CD14-positive monocyte (primary cell): ENCODE measurements at regions not wholly inside any gene's neighbourhood (a gene's known extent, or its start where the extent isn't known, plus 50 kb on each side); places are given as distances from the start of the nearest gene placed in this dataset.

Experiments used
- DNase-seq, 3 donors: peaks; one replicate each; pipeline ENCODE4 v3.0.0-alpha.2; 2011 to 2022
- H2AFZ ChIP-seq: 2 replicates; pipeline ENCODE4 v1.6.0; 2012; ENCODE audit warnings: mild to moderate bottlenecking, low read depth, low read length, inconsistent platforms; ENCODE audit not compliant: insufficient read depth, poor library complexity, severe bottlenecking
- H3K27ac ChIP-seq, 2 donors: 1 replicate in 1 of 2; 2 replicates in 1 of 2; pipeline ENCODE4 v1.5.1; 2012 to 2013; ENCODE audit warnings: low read length in 2 of 2, control low read depth in 1 of 2, inconsistent platforms in 1 of 2, low read depth in 1 of 2, mild to moderate bottlenecking in 1 of 2
- H3K27me3 ChIP-seq, 2 donors: one replicate each; pipeline versions ENCODE4 v1.6.0 to v1.6.1; 2011 to 2013; ENCODE audit warnings: low read length in 2 of 2; ENCODE audit not compliant: control insufficient read depth in 2 of 2, insufficient read depth in 2 of 2
- H3K36me3 ChIP-seq, 2 donors: replicated peaks in 1 of 2; 1 replicate in 1 of 2; 2 replicates in 1 of 2; pipeline versions ENCODE4 v1.5.1 to v1.6.1; 2012 to 2013; ENCODE audit warnings: low read length in 2 of 2, control low read depth in 1 of 2, inconsistent platforms in 1 of 2, mild to moderate bottlenecking in 1 of 2; ENCODE audit not compliant: insufficient read depth in 2 of 2, control insufficient read depth in 1 of 2
- H3K4me1 ChIP-seq, 2 donors: 1 replicate in 1 of 2; 2 replicates in 1 of 2; pipeline versions ENCODE4 v1.5.1 to v1.6.1; 2012 to 2013; ENCODE audit warnings: low read length in 2 of 2, control low read depth in 1 of 2, inconsistent platforms in 1 of 2, mild to moderate bottlenecking in 1 of 2, moderate library complexity in 1 of 2; ENCODE audit not compliant: insufficient read depth in 2 of 2, control insufficient read depth in 1 of 2
- H3K4me2 ChIP-seq: replicated peaks from 2 replicates; pipeline ENCODE3; 2012; ENCODE audit warnings: low read length, moderate library complexity, mild to moderate bottlenecking; ENCODE audit not compliant: poor library complexity, severe bottlenecking; ENCODE audit errors: extremely low read depth
- H3K4me3 ChIP-seq, 3 experiments: fragments of 200-600 bp in 1 of 3; sonication (generic) in 1 of 3; replicated peaks in 1 of 3; 1 replicate in 2 of 3; 2 replicates in 1 of 3; pipeline ENCODE4 v1.5.1; 2011 to 2013; ENCODE audit warnings: low read length in 3 of 3, mild to moderate bottlenecking in 3 of 3, control low read depth in 2 of 3, low read depth in 2 of 3, inconsistent platforms in 1 of 3, moderate library complexity in 1 of 3
- H3K79me2 ChIP-seq: 2 replicates; pipeline ENCODE4 v1.6.0; 2012; ENCODE audit warnings: mild to moderate bottlenecking, control low read depth, inconsistent platforms, low read length, moderate library complexity; ENCODE audit not compliant: insufficient read depth
- H3K9ac ChIP-seq: 2 replicates; pipeline ENCODE4 v1.6.0; 2017; ENCODE audit warnings: low read length, mild to moderate bottlenecking; ENCODE audit not compliant: insufficient read depth, poor library complexity, severe bottlenecking
- H3K9me3 ChIP-seq, 2 donors: replicated peaks in 1 of 2; 1 replicate in 1 of 2; 2 replicates in 1 of 2; pipeline versions ENCODE4 v1.5.1 to v1.6.1; 2012 to 2013; ENCODE audit warnings: low read length in 2 of 2, control low read depth in 1 of 2; ENCODE audit not compliant: control insufficient read depth in 1 of 2, insufficient read depth in 1 of 2
- H4K20me1 ChIP-seq: 2 replicates; pipeline ENCODE4 v1.6.0; 2012; ENCODE audit warnings: mild to moderate bottlenecking, low read length, control low read depth, moderate library complexity; ENCODE audit not compliant: insufficient read depth
- H3K27ac Mint-ChIP-seq, 7 donors: one replicate each; pipeline ENCODE4 v1.8.0; 2020; ENCODE audit warnings: mild to moderate bottlenecking in 7 of 7, mixed read lengths in 7 of 7, moderate library complexity in 6 of 7, inconsistent platforms in 2 of 7
- H3K27me3 Mint-ChIP-seq, 3 donors: one replicate each; pipeline ENCODE4 v1.8.0; 2021 to 2022; ENCODE audit warnings: low read depth in 3 of 3, mild to moderate bottlenecking in 3 of 3, mixed read lengths in 3 of 3, moderate library complexity in 3 of 3, inconsistent platforms in 1 of 3
- H3K36me3 Mint-ChIP-seq, 2 donors: one replicate each; pipeline ENCODE4 v1.8.0; 2020; ENCODE audit warnings: mixed read lengths in 2 of 2, inconsistent platforms in 1 of 2, mild to moderate bottlenecking in 1 of 2
- H3K4me1 Mint-ChIP-seq: one replicate; pipeline ENCODE4 v1.8.0; 2020; ENCODE audit warnings: mild to moderate bottlenecking, mixed read lengths
- H3K4me3 Mint-ChIP-seq, 2 donors: one replicate each; pipeline ENCODE4 v1.8.0; 2020; ENCODE audit warnings: mild to moderate bottlenecking in 2 of 2, mixed read lengths in 2 of 2, moderate library complexity in 1 of 2
- H3K9me3 Mint-ChIP-seq, 7 donors: one replicate each; pipeline ENCODE4 v1.8.0; 2020 to 2022; ENCODE audit warnings: mixed read lengths in 7 of 7, mild to moderate bottlenecking in 6 of 7, moderate library complexity in 6 of 7, inconsistent platforms in 2 of 7
- CTCF ChIP-seq: fragments of 200-600 bp; IDR thresholded peaks from one replicate; pipeline ENCODE4 v1.8.0; 2022; ENCODE audit warnings: antibody characterized with exemption, mild to moderate bottlenecking
- WGBS: methylation state at CpG from one replicate; pipeline ENCODE4 v1.1.5; 2013; ENCODE audit warnings: missing lambda C conversion rate; ENCODE audit not compliant: insufficient coverage; 5-methylcytosine and 5-hydroxymethylcytosine counted together
- intact Hi-C, 2 donors: fragments of 100-400 bp; cut with micrococcal nuclease; formaldehyde crosslinking; loops; one replicate each; pipeline versions ENCODE4 v1.15.0 to v1.15.1; 2023

GRCh38 chr4:23213198-23213597 lies 520.5 kb downstream of the GBA3 start:
- Mint-ChIP-seq H3K27ac (no peak overlapping the region), H3K27me3 (peaks cover 0 to 2% (median 0%) of the 10 kb centered on the region in 3 donors), H3K36me3 (no peaks in the 10 kb centered on the region), H3K9me3 (peaks cover 0 to 2% (median 0%) of the 10 kb centered on the region in 7 donors), H3K4me3 (no peak overlapping the region), H3K4me1 (peaks cover 2% of the 10 kb centered on the region)
- H4K20me1 ChIP-seq, result no peaks in the 10 kb centered on the region
- H3K27ac ChIP-seq, result no peak overlapping the region
- H2AFZ ChIP-seq, result no peak overlapping the region
- TF ChIP-seq CTCF, result no peak
- no peaks in the 10 kb centered on the region for H3K79me2 ChIP-seq
- WGBS, result no CpG with 5 or more reads among the region's 2 CpGs
- no peak overlapping the region for H3K9ac ChIP-seq
- intact Hi-C loops, result no loop called here
- no peak for DNase-seq
- H3K4me3 ChIP-seq, result no peak overlapping the region
- H3K36me3 ChIP-seq, result no peaks in the 10 kb centered on the region
- H3K9me3 ChIP-seq, result no peaks in the 10 kb centered on the region
- no peaks in the 10 kb centered on the region for H3K4me1 ChIP-seq
- H3K4me2 ChIP-seq, result no peak overlapping the region
- no peaks in the 10 kb centered on the region for H3K27me3 ChIP-seq

DNA sequence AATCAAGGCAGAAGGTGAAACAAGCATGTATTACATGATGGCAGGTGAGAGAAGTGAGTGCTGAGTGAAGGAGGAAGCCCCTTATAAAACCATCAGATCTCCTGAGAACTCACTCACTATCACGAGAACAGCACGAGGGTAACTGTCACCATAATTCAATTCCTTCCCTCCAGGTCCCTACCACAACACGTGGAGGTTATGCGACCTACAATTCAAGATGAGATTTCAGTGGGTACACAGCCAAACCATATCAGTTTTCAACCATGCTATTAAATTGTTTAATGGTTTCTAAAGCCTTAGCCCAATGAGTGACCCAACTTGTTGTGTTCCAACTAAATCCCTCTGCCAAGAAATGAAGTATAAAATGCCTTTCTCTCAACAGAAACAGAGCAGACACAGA lies 519.8 kb downstream of the GBA3 start:
- H3K36me3 ChIP-seq, result no peaks in the 10 kb centered on the region

More for the DNA sequence above, 519.8 kb downstream of the GBA3 start:
- Histone ChIP-seq H2AFZ (no peak overlapping the region), H3K79me2 (no peaks in the 10 kb centered on the region), H3K9me3 (peaks cover 0 to 3% of the 10 kb centered on the region in 2 donors), H3K27me3 (no peaks in the 10 kb centered on the region), H4K20me1 (no peaks in the 10 kb centered on the region), H3K9ac (no peak overlapping the region), H3K27ac (no peak overlapping the region), H3K4me2 (no peak overlapping the region), H3K4me1 (no peaks in the 10 kb centered on the region), H3K4me3 (no peak overlapping the region)
- WGBS, result no CpG with 5 or more reads among the region's 4 CpGs
- H3K27me3 Mint-ChIP-seq, result peaks cover 0 to 2% (median 0%) of the 10 kb centered on the region in 3 donors
- peaks cover 0 to 4% (median 2%) of the 10 kb centered on the region in 7 donors for H3K9me3 Mint-ChIP-seq
- TF ChIP-seq CTCF, result no peak
- no peak for DNase-seq
- H3K4me1 Mint-ChIP-seq, result peaks cover 2% of the 10 kb centered on the region
- H3K36me3 Mint-ChIP-seq, result no peaks in the 10 kb centered on the region
- H3K27ac Mint-ChIP-seq, result no peak overlapping the region
- no peak overlapping the region for H3K4me3 Mint-ChIP-seq
- intact Hi-C loops, result no loop called here
